ENCODE measurements at regions not wholly inside any gene's neighbourhood (a gene's known extent, or its start where the extent isn't known, plus 50 kb on each side); places are given as distances from the start of the nearest gene placed in this dataset.

DNA sequence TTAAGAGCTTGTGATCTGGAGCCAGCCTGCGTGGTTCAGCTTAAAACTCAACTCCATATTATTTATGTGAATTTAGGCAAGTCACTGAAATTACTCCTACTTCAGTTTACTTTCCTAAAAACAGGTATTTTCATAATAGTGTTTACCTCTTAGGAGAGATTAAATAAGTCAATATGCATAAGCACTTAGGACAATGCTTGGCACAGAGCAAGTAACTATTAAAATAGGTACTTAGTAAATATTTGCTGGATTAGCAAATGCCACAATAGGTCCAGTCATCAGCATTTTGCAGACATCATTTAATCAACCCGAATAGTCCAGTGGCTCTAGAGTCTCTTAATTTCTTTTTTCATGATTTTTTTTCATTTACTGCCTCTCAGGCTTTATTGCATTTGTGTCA lies 78.6 kb upstream of the PTPRK start:
- WGBS, 5 donors = 16 to 49% (median 40%) methylated on average over 2 of the region's 2 CpGs
- peak in 1 of 2 donors; percentile 19 for DNase-seq
- intact Hi-C loops (cut with DNase I; ENCODE audit: low total_unique reads) = no loop called here
- TF ChIP-seq POLR2AphosphoS5 (IDR thresholded peaks at IDR 0.05) (no peak), EP300 (IDR thresholded peaks at IDR 0.05) (no peak), POLR2A (IDR thresholded peaks at IDR 0.05) (no peak)
- TF ChIP-seq, protein P1, sequence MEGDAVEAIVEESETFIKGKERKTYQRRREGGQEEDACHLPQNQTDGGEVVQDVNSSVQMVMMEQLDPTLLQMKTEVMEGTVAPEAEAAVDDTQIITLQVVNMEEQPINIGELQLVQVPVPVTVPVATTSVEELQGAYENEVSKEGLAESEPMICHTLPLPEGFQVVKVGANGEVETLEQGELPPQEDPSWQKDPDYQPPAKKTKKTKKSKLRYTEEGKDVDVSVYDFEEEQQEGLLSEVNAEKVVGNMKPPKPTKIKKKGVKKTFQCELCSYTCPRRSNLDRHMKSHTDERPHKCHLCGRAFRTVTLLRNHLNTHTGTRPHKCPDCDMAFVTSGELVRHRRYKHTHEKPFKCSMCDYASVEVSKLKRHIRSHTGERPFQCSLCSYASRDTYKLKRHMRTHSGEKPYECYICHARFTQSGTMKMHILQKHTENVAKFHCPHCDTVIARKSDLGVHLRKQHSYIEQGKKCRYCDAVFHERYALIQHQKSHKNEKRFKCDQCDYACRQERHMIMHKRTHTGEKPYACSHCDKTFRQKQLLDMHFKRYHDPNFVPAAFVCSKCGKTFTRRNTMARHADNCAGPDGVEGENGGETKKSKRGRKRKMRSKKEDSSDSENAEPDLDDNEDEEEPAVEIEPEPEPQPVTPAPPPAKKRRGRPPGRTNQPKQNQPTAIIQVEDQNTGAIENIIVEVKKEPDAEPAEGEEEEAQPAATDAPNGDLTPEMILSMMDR (IDR thresholded peaks at IDR 0.05) = no peak
- H3K4me3 ChIP-seq = no peak overlapping the region
- H3K36me3 ChIP-seq = no peaks in the 10 kb centered on the region
- no peaks in the 10 kb centered on the region for H3K9me3 ChIP-seq
- H3K27ac ChIP-seq = peak overlapping the region in 1 of 5 donors; percentile 13
- H3K27me3 ChIP-seq = no peaks in the 10 kb centered on the region
- peaks cover 0 to 30% (median 12%) of the 10 kb centered on the region in 4 donors for H3K4me1 ChIP-seq

DNA sequence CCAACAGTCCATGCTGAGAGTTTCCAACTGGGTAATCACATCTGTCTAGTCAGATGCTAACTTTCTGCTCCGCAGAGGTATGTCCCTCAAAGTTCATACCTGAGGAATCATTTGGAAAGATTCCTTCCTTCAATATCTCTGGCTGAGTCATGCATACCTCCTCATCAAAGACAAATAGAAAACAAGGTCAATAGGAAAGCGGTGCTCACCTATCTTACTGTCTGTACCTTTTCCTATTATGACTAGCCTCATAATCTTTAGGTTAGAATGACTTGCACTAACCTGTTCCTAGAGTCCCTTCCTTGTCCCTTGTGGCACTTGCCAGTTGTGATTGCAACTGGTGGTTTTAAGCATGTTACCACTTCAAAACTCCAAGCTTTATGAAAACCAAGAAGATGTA lies 78.2 kb upstream of the PTPRK start:
- peak overlapping the region in 1 of 5 donors; percentile 13 for H3K27ac ChIP-seq
- H3K4me3 ChIP-seq = no peak overlapping the region
- TF ChIP-seq POLR2AphosphoS5 (IDR thresholded peaks at IDR 0.05) = no peak
- TF ChIP-seq, protein P1 (IDR thresholded peaks at IDR 0.05) = no peak
- no peak for TF ChIP-seq EP300 (IDR thresholded peaks at IDR 0.05)
- no peaks in the 10 kb centered on the region for H3K9me3 ChIP-seq
- 59 to 82% (median 73%) methylated on average over 2 of the region's 2 CpGs for WGBS, 5 donors
- H3K27me3 ChIP-seq = no peaks in the 10 kb centered on the region
- DNase-seq = no peak
- no peaks in the 10 kb centered on the region for H3K36me3 ChIP-seq
- H3K4me1 ChIP-seq = peaks cover 0 to 30% (median 12%) of the 10 kb centered on the region in 4 donors
- intact Hi-C loops (cut with DNase I; ENCODE audit: low total_unique reads) = no loop called here

DNA sequence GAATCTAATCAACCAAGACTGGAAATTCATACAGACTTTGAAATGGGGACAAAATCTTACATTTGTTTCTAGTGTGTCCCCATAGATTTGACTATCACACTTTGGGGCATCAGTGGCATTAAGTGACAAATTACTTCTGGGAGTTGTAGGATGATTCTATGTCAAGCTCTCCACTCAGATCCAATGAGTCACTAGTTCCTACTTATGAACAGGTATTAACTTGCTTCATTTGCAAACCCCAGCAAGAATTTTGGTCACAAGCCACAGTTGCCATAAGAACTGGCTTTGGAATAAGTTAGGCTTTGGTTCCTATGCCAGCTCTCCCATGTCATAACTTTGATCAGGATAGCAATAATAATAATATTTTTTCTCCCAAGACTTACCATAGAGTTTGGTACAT lies 77.6 kb upstream of the PTPRK start:
- TF ChIP-seq POLR2A (IDR thresholded peaks at IDR 0.05) = no peak
- TF ChIP-seq EP300 (IDR thresholded peaks at IDR 0.05) = no peak
- no peak for TF ChIP-seq POLR2AphosphoS5 (IDR thresholded peaks at IDR 0.05)
- TF ChIP-seq, protein P1 (IDR thresholded peaks at IDR 0.05) = no peak
- H3K27me3 ChIP-seq = no peaks in the 10 kb centered on the region
- H3K27ac ChIP-seq = no peak overlapping the region
- no peaks in the 10 kb centered on the region for H3K36me3 ChIP-seq
- no peaks in the 10 kb centered on the region for H3K9me3 ChIP-seq
- no peak for DNase-seq
- peaks cover 0 to 30% (median 12%) of the 10 kb centered on the region in 4 donors for H3K4me1 ChIP-seq
- intact Hi-C loops (cut with DNase I; ENCODE audit: low total_unique reads) = no loop called here
- no peak overlapping the region for H3K4me3 ChIP-seq

DNA sequence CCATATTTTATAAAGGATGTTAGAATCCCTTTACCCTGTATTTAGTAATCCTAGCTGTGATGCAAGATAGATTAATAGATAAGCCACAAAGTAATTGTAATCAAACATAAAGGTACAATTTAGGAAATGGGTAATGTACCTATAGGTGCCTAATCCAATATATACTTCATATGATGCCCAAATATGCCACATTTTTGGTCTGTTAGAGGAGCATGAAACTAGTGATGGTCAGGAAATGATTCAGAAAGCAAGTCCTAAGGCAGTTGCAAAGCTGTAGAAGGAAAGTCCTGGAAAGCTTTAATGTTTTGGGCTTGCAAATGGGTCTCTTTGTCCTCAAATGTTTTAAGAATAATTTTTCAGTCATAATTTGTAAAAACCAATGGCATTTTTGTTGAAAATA lies 76.6 kb upstream of the PTPRK start:
- Histone ChIP-seq H3K4me1 (peaks cover 0 to 30% (median 12%) of the 10 kb centered on the region in 4 donors), H3K36me3 (no peaks in the 10 kb centered on the region), H3K27me3 (no peaks in the 10 kb centered on the region), H3K9me3 (peaks cover 0 to 1% (median 0%) of the 10 kb centered on the region in 4 donors), H3K27ac (no peak overlapping the region), H3K4me3 (no peak overlapping the region)
- TF ChIP-seq POLR2AphosphoS5 (IDR thresholded peaks at IDR 0.05) = no peak
- TF ChIP-seq EP300 (IDR thresholded peaks at IDR 0.05) = no peak
- TF ChIP-seq, protein P1 (IDR thresholded peaks at IDR 0.05) = no peak
- no peak for TF ChIP-seq POLR2A (IDR thresholded peaks at IDR 0.05)
- DNase-seq = no peak
- intact Hi-C loops (cut with DNase I; ENCODE audit: low total_unique reads) = no loop called here

All from stomach (tissue), 8 donors.